ENCODE measurements at regions not wholly inside any gene's neighbourhood (a gene's known extent, or its start where the extent isn't known, plus 50 kb on each side); places are given as distances from the start of the nearest gene placed in this dataset.

DNA sequence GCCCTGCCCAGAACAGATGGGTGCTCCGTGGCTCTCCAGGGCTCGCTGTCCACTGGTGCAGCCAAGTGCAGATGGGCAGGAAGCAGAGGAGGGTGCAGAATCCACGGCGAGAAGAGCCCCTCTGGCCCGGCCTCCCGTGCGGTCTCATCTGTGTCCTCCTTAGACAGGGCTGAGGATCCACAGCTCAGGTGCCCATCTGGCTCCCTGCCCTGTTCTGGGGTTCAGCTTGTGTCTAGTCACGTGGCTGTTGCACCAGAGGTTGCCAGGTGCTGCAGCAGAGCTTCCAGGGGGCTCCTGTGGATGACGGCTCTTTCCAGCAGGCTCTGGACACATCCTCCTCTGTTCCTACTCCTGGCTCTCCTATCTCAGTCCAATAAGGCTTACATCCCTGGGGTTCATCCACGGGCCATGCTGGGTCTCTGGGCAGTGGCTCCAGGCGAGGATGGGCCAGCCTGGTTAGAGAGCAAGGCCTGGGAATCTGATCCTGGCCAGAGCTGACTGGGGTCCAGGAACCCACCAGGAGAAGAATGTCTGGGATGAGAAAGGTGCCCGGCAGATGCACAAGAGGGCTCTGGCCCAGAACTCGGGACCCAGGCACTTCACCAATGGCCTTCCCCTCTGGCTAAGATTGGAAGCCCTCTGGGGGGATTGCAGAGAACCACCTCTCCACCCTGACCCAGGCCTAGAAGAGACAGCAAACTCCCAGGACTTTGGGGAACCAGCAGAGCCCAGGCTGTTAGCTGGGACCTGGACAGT lies 116.3 kb upstream of the ID2 start:
- H3K79me2 ChIP-seq (ENCODE audit: control insufficient read depth, low read length), result no peaks in the 10 kb centered on the region
- H4K20me1 ChIP-seq (ENCODE audit: control insufficient read depth, insufficient read depth, low read depth, low read length), result no peaks in the 10 kb centered on the region
- H3K4me1 ChIP-seq (ENCODE audit: control insufficient read depth, low read length), result peaks cover 16% of the 10 kb centered on the region
- H3F3A ChIP-seq (ENCODE audit: control insufficient read depth, insufficient read depth), result no peaks in the 10 kb centered on the region
- no peaks in the 10 kb centered on the region for H3K9me2 ChIP-seq (replicated peaks; ENCODE audit: control insufficient read depth, low read length)
- H3K9me3 ChIP-seq (ENCODE audit: control insufficient read depth, insufficient read depth, low read length), result peaks cover 12% of the 10 kb centered on the region
- H3K36me3 ChIP-seq (ENCODE audit: control insufficient read depth, low read length), result peaks cover 13% of the 10 kb centered on the region
- H3K4me2 ChIP-seq (ENCODE audit: low read length), result no peak overlapping the region
- H3K4me3 ChIP-seq (ENCODE audit: low read length), result no peak overlapping the region
- no peak overlapping the region for H3K27ac ChIP-seq (ENCODE audit: low read depth, low read length)
- H3K27me3 ChIP-seq (ENCODE audit: control insufficient read depth, low read length), result no peaks in the 10 kb centered on the region
- no peak for TF ChIP-seq EZH2phosphoT487 (IDR thresholded peaks at IDR 0.05; ENCODE audit: borderline replicate concordance, low read length)
- TF ChIP-seq, protein P1, sequence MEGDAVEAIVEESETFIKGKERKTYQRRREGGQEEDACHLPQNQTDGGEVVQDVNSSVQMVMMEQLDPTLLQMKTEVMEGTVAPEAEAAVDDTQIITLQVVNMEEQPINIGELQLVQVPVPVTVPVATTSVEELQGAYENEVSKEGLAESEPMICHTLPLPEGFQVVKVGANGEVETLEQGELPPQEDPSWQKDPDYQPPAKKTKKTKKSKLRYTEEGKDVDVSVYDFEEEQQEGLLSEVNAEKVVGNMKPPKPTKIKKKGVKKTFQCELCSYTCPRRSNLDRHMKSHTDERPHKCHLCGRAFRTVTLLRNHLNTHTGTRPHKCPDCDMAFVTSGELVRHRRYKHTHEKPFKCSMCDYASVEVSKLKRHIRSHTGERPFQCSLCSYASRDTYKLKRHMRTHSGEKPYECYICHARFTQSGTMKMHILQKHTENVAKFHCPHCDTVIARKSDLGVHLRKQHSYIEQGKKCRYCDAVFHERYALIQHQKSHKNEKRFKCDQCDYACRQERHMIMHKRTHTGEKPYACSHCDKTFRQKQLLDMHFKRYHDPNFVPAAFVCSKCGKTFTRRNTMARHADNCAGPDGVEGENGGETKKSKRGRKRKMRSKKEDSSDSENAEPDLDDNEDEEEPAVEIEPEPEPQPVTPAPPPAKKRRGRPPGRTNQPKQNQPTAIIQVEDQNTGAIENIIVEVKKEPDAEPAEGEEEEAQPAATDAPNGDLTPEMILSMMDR (IDR thresholded peaks at IDR 0.05; ENCODE audit: low read depth, low read length, poor library complexity, severe bottlenecking), result no peak

- H3K9me3 ChIP-seq (ENCODE audit: control insufficient read depth, insufficient read depth, low read length), result peaks cover 12% of the 10 kb centered on the region
- H3K4me1 ChIP-seq (ENCODE audit: control insufficient read depth, low read length), result peaks cover 21% of the 10 kb centered on the region
- no peaks in the 10 kb centered on the region for H3K9me2 ChIP-seq (replicated peaks; ENCODE audit: control insufficient read depth, low read length)
- TF ChIP-seq, protein P1 (IDR thresholded peaks at IDR 0.05; ENCODE audit: low read depth, low read length, poor library complexity, severe bottlenecking), result no peak
- H3K27me3 ChIP-seq (ENCODE audit: control insufficient read depth, low read length), result no peaks in the 10 kb centered on the region
- no peaks in the 10 kb centered on the region for H3K79me2 ChIP-seq (ENCODE audit: control insufficient read depth, low read length)
- H4K20me1 ChIP-seq (ENCODE audit: control insufficient read depth, insufficient read depth, low read depth, low read length), result no peaks in the 10 kb centered on the region
- no peak overlapping the region for H3K4me2 ChIP-seq (ENCODE audit: low read length)
- no peak overlapping the region for H3K4me3 ChIP-seq (ENCODE audit: low read length)
- H3K27ac ChIP-seq (ENCODE audit: low read depth, low read length), result no peak overlapping the region
- peaks cover 13% of the 10 kb centered on the region for H3K36me3 ChIP-seq (ENCODE audit: control insufficient read depth, low read length)
- H3F3A ChIP-seq (ENCODE audit: control insufficient read depth, insufficient read depth), result peaks cover 2% of the 10 kb centered on the region; the same call in 1 of the 2 replicates
Observed at GRCh38 chr2:8566155-8566670, 115.6 kb upstream of the ID2 start.

DNA sequence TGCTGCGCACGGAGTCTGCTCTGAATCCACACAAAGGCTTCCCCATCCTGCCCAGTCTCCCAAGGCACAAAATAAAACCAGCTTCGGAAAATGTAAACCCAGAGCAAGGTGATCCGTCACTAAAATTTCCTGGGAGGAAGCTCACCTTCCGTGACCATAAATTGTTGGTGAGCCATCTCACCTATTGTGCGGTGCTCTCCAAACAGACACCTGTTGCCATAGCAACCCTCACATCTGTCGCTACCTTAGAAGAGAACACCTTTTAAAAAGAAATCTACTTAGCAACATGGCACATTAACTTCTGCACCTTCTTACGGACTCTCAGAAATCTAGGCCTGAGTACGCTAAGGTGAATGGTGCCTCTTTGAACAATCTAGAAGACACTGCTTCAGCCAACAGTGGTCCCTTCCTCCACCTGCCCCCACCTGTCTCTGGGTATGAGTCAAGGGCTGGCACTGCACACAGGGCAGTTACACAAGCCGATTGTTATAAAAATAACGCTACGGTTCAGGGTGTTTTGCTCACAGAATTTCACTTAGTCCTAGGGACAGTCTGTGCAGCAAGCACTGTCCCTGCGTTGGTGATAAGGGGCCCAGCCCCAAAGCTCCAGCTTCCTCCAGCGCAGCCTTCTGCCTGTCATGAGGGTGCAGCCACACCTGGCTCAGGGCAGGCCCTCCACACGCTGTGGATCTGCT lies 114.9 kb upstream of the ID2 start:
- Histone ChIP-seq H3K4me2 (ENCODE audit: low read length) (no peak overlapping the region), H3K27ac (ENCODE audit: low read depth, low read length) (no peak overlapping the region), H3F3A (ENCODE audit: control insufficient read depth, insufficient read depth) (peaks cover 2% of the 10 kb centered on the region; the same call in 1 of the 2 replicates), H3K27me3 (ENCODE audit: control insufficient read depth, low read length) (no peaks in the 10 kb centered on the region), H3K4me1 (ENCODE audit: control insufficient read depth, low read length) (peaks cover 28% of the 10 kb centered on the region), H3K9me2 (replicated peaks; ENCODE audit: control insufficient read depth, low read length) (no peaks in the 10 kb centered on the region), H3K36me3 (ENCODE audit: control insufficient read depth, low read length) (peaks cover 11% of the 10 kb centered on the region), H3K79me2 (ENCODE audit: control insufficient read depth, low read length) (no peaks in the 10 kb centered on the region), H3K9me3 (ENCODE audit: control insufficient read depth, insufficient read depth, low read length) (peaks cover 10% of the 10 kb centered on the region), H3K4me3 (ENCODE audit: low read length) (no peak overlapping the region), H4K20me1 (ENCODE audit: control insufficient read depth, insufficient read depth, low read depth, low read length) (no peaks in the 10 kb centered on the region)
- TF ChIP-seq, protein P1 (IDR thresholded peaks at IDR 0.05; ENCODE audit: low read depth, low read length, poor library complexity, severe bottlenecking), result no peak
- no peak for TF ChIP-seq EZH2phosphoT487 (IDR thresholded peaks at IDR 0.05; ENCODE audit: borderline replicate concordance, low read length)

All from DOHH2 (cell line).